ENCODE measurements at regions not wholly inside any gene's neighbourhood (a gene's known extent, or its start where the extent isn't known, plus 50 kb on each side); places are given as distances from the start of the nearest gene placed in this dataset.

DNA sequence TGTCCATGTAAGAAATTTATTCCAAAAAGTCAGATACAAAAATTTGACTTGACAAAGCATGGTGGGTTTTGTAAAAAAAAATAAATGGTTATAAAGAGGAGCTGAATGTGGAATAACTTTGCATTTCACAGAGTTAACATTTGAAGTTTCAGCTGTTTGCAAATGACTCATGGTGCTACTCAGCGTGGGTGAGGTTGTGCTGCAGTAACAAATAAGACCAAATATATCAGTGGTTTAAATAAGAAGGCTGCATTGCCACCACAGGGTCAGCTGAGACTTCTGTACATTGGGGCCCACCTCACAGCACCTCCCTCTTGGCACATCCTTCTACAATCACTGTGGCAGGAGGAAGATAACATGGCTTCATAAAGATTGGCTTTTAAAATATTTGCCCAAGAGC is 272.5 kb upstream of the SULF2 start:
- H3K36me3 ChIP-seq (replicated peaks in 1 of 2; ENCODE audit: control insufficient read depth in 1 of 2, insufficient read depth in 2 of 2, low read length in 2 of 2): no peaks in the 10 kb centered on the region
- in situ Hi-C loops (cut with HindIII; ENCODE audit: extremely low pct_ligation_motif_present, low pct_unique_long_range_greater_than_20kb): no loop called here
- no peak for FAIRE-seq

GRCh38 chr20:48057251-48057650 is 272.0 kb upstream of the SULF2 start:
- in situ Hi-C loops (cut with HindIII; ENCODE audit: extremely low pct_ligation_motif_present, low pct_unique_long_range_greater_than_20kb) (no loop called here), intact Hi-C loops (cut with micrococcal nuclease; ENCODE audit: unreplicated experiment) (no loop called here)
- no peaks in the 10 kb centered on the region for H3K36me3 ChIP-seq (replicated peaks in 1 of 2; ENCODE audit: control insufficient read depth in 1 of 2, insufficient read depth in 2 of 2, low read length in 2 of 2)
- H3K4me2 ChIP-seq (ENCODE audit: low read depth, low read length): no peak overlapping the region
- H4K20me1 ChIP-seq (ENCODE audit: insufficient read depth, low read length): no peaks in the 10 kb centered on the region
- H3K79me2 ChIP-seq (ENCODE audit: insufficient read depth, low read length): no peaks in the 10 kb centered on the region
- no peak overlapping the region for H3K27ac ChIP-seq (ENCODE audit: extremely low read length, insufficient read depth, low read length)
- H3K9me3 ChIP-seq (ENCODE audit: low read length): peaks cover 11% of the 10 kb centered on the region
- FAIRE-seq (no peak), DNase-seq (ENCODE audit: low spot score) (no peak), ATAC-seq (no peak)
- no TSS peak for BruUV-seq (replicated peaks)
- 10% methylated on average over 6 of the region's 6 CpGs for WGBS (ENCODE audit: low lambda C conversion rate)
- TF ChIP-seq SETDB1 (CRISPR knock-in tag; IDR thresholded peaks at IDR 0.05; ENCODE audit: borderline replicate concordance) (no peak), ZNF607 (CRISPR knock-in tag; IDR thresholded peaks at IDR 0.05; ENCODE audit: borderline replicate concordance) (no peak)
- H3K4me3 ChIP-seq (replicated peaks in 1 of 3; ENCODE audit: insufficient read depth in 1 of 3, low read depth in 2 of 3, low read length in 3 of 3): no peak overlapping the region
- no peak overlapping the region for H3K9ac ChIP-seq (ENCODE audit: insufficient read depth, low read depth, low read length)
- POLR2A ChIA-PET: no interaction called here
- CTCF ChIA-PET (ENCODE audit: low intra/inter-chr PET ratio, low total read pairs): no interaction called here
- H3K27me3 ChIP-seq (ENCODE audit: control insufficient read depth in 1 of 2, insufficient read depth in 2 of 2, low read length in 2 of 2): no peaks in the 10 kb centered on the region; a peak in 1 of 5 replicates
- no peaks in the 10 kb centered on the region for H3K4me1 ChIP-seq (ENCODE audit: insufficient read depth, low read length)
- H2AFZ ChIP-seq (ENCODE audit: low read length): no peak overlapping the region

More for the DNA sequence above, 272.5 kb upstream of the SULF2 start:
- H3K9ac ChIP-seq (ENCODE audit: insufficient read depth, low read depth, low read length): no peak overlapping the region
- no peak for ATAC-seq
- H3K4me2 ChIP-seq (ENCODE audit: low read depth, low read length): no peak overlapping the region
- no TSS peak for BruUV-seq (replicated peaks)
- H3K79me2 ChIP-seq (ENCODE audit: insufficient read depth, low read length): no peaks in the 10 kb centered on the region
- H3K27me3 ChIP-seq (ENCODE audit: control insufficient read depth in 1 of 2, insufficient read depth in 2 of 2, low read length in 2 of 2): peaks cover 0 to 3% of the 10 kb centered on the region in 2 experiments; a peak in 1 of 5 replicates
- intact Hi-C loops (cut with micrococcal nuclease; ENCODE audit: unreplicated experiment): no loop called here
- H3K27ac ChIP-seq (ENCODE audit: extremely low read length, insufficient read depth, low read length): no peak overlapping the region
- no peak for DNase-seq (ENCODE audit: low spot score)
- H2AFZ ChIP-seq (ENCODE audit: low read length): no peak overlapping the region
- 0% methylated on average over 1 of the region's 1 CpG for WGBS (ENCODE audit: low lambda C conversion rate)
- no peaks in the 10 kb centered on the region for H4K20me1 ChIP-seq (ENCODE audit: insufficient read depth, low read length)
- TF ChIP-seq SMARCE1 (IDR thresholded peaks at IDR 0.05; ENCODE audit: borderline replicate concordance) (no peak), ZNF12 (CRISPR knock-in tag; IDR thresholded peaks at IDR 0.05) (peak; percentile 98)
- peaks cover 11% of the 10 kb centered on the region for H3K9me3 ChIP-seq (ENCODE audit: low read length)
- ChIA-PET POLR2A (no interaction called here), CTCF (ENCODE audit: low intra/inter-chr PET ratio, low total read pairs) (no interaction called here)
- H3K4me3 ChIP-seq (replicated peaks in 1 of 3; ENCODE audit: insufficient read depth in 1 of 3, low read depth in 2 of 3, low read length in 3 of 3): no peak overlapping the region
- no peaks in the 10 kb centered on the region for H3K4me1 ChIP-seq (ENCODE audit: insufficient read depth, low read length)
